ENCODE measurements at regions not wholly inside any gene's neighbourhood (a gene's known extent, or its start where the extent isn't known, plus 50 kb on each side); places are given as distances from the start of the nearest gene placed in this dataset.

DNA sequence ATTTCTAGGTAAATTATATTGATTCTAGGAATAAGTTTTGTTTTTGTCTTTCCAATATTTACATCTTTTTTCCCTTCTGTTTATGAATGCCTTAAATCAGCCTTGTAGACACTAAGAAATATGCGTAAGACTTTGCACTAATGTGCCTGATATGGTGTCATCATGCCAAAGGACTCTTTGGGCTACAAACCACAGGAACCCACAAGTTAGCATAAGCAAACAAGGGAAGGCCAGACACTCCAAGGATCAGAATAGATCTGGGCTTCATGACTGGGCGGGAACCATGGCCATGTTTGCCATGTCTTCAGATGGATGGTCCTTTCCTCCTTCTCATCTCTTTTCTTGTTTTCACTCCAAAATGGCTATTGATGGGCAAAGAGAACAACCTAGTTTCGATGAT is 242.2 kb upstream of the CHRNA7 start:
- no peak overlapping the region for H3K27ac Mint-ChIP-seq
- DNase-seq (ENCODE audit: low spot score, unreplicated experiment) = no peak
- H3K27me3 Mint-ChIP-seq = no peaks in the 10 kb centered on the region
- H3K4me1 Mint-ChIP-seq (ENCODE audit: low read depth) = no peaks in the 10 kb centered on the region
- TF ChIP-seq CTCF (IDR thresholded peaks at IDR 0.05; ENCODE audit: unreplicated experiment) = no peak
- no peaks in the 10 kb centered on the region for H3K9me3 Mint-ChIP-seq (ENCODE audit: low read depth)
- no peaks in the 10 kb centered on the region for H3K36me3 Mint-ChIP-seq (ENCODE audit: insufficient read depth)
- no peak overlapping the region for H3K4me3 Mint-ChIP-seq (ENCODE audit: low read depth)

- Mint-ChIP-seq H3K36me3 (ENCODE audit: insufficient read depth) (no peaks in the 10 kb centered on the region), H3K27ac (no peak overlapping the region), H3K27me3 (no peaks in the 10 kb centered on the region), H3K4me3 (ENCODE audit: low read depth) (no peak overlapping the region), H3K4me1 (ENCODE audit: low read depth) (no peaks in the 10 kb centered on the region), H3K9me3 (ENCODE audit: low read depth) (no peaks in the 10 kb centered on the region)
- TF ChIP-seq CTCF (IDR thresholded peaks at IDR 0.05; ENCODE audit: unreplicated experiment) = no peak
- no peak for DNase-seq (ENCODE audit: low spot score, unreplicated experiment)
Observed at GRCh38 chr15:31792611-31793199, 237.6 kb upstream of the CHRNA7 start.

DNA sequence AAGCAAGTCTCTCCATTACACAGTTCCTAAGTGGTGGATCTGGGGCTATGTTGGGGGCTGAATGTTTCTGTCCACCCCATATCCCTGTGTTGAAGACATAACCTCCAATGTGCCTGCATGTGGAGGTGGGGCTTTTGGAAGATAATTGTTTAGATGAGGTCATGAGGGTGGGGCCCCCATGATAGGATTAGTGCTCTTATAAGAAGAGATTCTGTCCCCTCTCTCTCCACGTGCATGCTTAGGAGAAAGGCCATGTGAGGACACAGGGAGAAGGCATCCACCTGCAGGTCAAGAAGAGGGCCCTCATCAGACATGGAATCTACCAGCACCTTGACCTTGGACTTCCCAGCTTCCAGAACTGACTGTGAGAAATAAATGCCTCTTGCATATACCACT is 231.0 kb upstream of the CHRNA7 start:
- DNase-seq (ENCODE audit: low spot score, unreplicated experiment) = no peak
- no peak for TF ChIP-seq CTCF (IDR thresholded peaks at IDR 0.05; ENCODE audit: unreplicated experiment)
- H3K9me3 Mint-ChIP-seq (ENCODE audit: low read depth) = no peaks in the 10 kb centered on the region
- H3K36me3 Mint-ChIP-seq (ENCODE audit: insufficient read depth) = no peaks in the 10 kb centered on the region
- peaks cover 8% of the 10 kb centered on the region for H3K4me1 Mint-ChIP-seq (ENCODE audit: low read depth)
- H3K4me3 Mint-ChIP-seq (ENCODE audit: low read depth) = no peak overlapping the region
- no peak overlapping the region for H3K27ac Mint-ChIP-seq
- no peaks in the 10 kb centered on the region for H3K27me3 Mint-ChIP-seq

DNA sequence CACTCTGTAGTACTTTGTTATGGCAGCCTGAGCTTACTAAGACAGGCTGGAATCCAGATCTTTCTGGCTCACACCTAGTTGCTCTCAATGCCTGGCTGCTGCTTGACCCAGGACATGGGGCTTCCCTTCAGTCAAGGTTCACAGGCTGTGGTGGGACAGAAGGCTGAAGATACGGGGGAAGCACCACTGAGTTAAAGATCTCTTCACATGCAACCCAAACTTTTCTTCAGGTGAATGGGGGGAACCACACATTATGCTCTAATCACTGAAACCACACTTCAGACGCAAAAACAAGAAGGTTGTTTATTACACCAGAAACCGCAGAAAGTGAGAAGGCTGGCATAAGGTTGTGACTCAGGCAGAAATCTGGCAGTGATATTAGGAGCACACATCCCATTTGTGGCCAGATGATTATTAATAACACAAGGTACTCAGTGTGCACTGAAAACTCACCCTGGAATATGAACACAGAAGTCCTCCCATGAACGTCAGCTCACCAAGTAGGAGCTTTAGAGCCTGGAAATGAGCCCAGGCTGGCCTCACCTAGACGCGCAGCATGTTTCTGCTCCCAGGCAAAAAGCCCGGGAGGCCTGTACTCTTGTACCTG is 230.5 kb upstream of the CHRNA7 start:
- H3K27ac Mint-ChIP-seq = no peak overlapping the region
- H3K4me1 Mint-ChIP-seq (ENCODE audit: low read depth) = peaks cover 8% of the 10 kb centered on the region
- no peak for DNase-seq (ENCODE audit: low spot score, unreplicated experiment)
- H3K36me3 Mint-ChIP-seq (ENCODE audit: insufficient read depth) = no peaks in the 10 kb centered on the region
- TF ChIP-seq CTCF (IDR thresholded peaks at IDR 0.05; ENCODE audit: unreplicated experiment) = no peak
- no peaks in the 10 kb centered on the region for H3K27me3 Mint-ChIP-seq
- H3K4me3 Mint-ChIP-seq (ENCODE audit: low read depth) = no peak overlapping the region
- no peaks in the 10 kb centered on the region for H3K9me3 Mint-ChIP-seq (ENCODE audit: low read depth)

DNA sequence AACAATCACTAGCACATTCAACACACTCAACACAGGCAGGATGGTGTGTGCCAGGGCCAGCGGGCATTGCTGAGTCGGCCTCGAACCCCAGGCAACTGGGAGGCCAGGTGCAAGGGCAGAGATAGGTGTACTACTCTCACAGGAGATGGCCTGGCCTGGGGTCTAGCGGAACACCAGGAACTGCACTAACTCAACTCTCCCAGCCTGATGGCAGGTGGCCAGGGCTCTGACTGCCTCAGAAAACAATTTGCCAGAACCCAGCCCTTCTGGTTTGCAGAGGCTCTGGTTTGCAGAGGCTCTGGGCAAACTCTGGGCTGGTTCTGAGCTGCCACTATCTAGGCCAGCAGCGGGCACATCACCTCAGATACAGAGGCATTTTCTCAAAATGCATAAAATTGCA is 229.2 kb upstream of the CHRNA7 start:
- no peak for DNase-seq (ENCODE audit: low spot score, unreplicated experiment)
- no peaks in the 10 kb centered on the region for H3K36me3 Mint-ChIP-seq (ENCODE audit: insufficient read depth)
- no peak overlapping the region for H3K27ac Mint-ChIP-seq
- no peaks in the 10 kb centered on the region for H3K9me3 Mint-ChIP-seq (ENCODE audit: low read depth)
- no peak for TF ChIP-seq CTCF (IDR thresholded peaks at IDR 0.05; ENCODE audit: unreplicated experiment)
- H3K4me1 Mint-ChIP-seq (ENCODE audit: low read depth) = peaks cover 8% of the 10 kb centered on the region
- H3K27me3 Mint-ChIP-seq = no peaks in the 10 kb centered on the region
- no peak overlapping the region for H3K4me3 Mint-ChIP-seq (ENCODE audit: low read depth)

Data from progenitor cell of endocrine pancreas (in vitro differentiated cells).